ENCODE measurements at regions not wholly inside any gene's neighbourhood (a gene's known extent, or its start where the extent isn't known, plus 50 kb on each side); places are given as distances from the start of the nearest gene placed in this dataset.
"Not testable (repeated sequence)": the region's sequence is repeated elsewhere in the genome, so short reads cannot be mapped to it uniquely, and the experiment has no call there.

- no peak for DNase-seq (ENCODE audit: low read depth in 4 of 4, low spot score in 3 of 4)
These were observed 55.3 kb upstream of the NOL4 start for GRCh38 chr18:34280000-34280399.

DNA sequence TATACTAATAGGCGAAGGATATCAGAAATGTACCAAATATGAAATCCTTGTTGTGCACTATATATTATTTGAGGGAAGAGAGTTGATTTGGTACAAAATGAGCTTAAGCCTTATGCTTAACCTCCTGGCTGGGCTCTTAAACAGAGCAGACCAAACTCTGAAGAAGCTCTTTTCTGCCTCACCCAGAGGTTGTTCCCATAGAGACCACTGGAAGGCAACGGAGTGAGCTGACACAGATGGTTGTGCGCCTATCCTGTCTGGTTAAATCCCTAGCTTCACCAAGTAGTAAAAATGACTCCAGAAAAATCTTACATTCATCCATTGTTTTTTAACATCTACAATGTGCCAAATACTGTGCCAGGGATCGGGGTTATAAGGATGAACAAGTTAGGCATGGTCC lies 55.9 kb upstream of the NOL4 start:
- no peak for DNase-seq (ENCODE audit: low read depth in 4 of 4, low spot score in 3 of 4)

GRCh38 chr18:34281290-34281689 lies 56.6 kb upstream of the NOL4 start:
- DNase-seq (ENCODE audit: low read depth in 4 of 4, low spot score in 3 of 4) = no peak

DNA sequence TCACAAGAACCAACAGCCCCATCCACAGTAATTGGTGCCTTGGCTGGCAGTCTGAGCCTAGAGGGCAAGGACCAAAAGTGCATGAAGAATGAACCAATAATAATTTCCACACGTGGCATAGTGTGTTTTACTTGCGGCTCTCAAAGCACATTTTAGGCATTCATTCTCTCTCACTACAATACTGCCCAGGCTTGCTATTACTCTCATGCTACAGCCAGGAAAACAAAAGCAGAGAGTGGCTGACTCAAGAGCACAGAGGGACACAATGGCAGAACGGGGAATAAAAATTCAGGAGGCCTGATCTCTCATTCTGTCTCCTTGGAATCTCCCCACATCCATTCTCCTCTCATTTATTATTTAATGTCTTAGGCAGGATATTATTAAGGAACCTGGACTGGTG lies 57.0 kb upstream of the NOL4 start:
- DNase-seq (ENCODE audit: low read depth in 4 of 4, low spot score in 3 of 4) = no peak

DNA sequence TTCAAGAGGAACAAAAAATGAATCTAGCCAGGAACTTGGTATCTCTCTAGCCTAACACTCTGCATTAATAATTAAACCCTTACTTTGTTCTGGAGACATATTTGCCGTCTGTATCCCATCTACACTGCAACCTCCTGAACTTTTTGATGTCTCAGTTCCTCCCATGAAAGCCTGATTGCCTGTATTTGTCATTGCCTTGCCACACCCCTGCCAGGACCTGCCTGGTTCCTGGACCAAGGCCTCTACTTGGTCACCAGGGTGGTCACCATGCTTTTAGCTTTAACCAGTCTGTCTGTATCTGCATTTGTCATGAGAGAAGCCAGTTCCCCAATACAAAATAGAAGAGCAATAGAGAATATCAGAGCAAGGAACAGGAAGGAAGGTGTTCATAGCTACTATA lies 58.8 kb upstream of the NOL4 start:
- no peak for DNase-seq (ENCODE audit: low read depth in 4 of 4, low spot score in 3 of 4)

DNA sequence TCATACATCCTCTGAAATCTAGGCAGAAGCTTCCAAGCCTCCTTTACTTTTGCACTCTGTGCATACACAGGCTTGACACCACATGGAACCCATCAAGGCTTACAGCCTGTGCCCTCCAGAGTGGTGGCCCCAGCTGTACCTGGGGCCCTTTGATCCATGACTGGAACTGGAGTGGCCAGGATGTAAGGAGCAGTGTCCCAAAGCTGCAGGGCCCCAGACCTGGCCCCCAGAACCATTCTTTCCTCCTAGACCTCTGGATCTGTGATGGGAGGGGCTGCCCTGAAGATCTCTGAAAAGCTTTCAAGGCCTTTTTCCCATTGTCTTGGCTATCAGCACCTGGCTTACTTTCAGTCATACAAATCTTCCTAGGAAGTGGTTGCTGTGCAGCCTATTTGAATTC lies 63.1 kb upstream of the NOL4 start:
- no peak for DNase-seq (ENCODE audit: low read depth in 4 of 4, low spot score in 3 of 4)

DNA sequence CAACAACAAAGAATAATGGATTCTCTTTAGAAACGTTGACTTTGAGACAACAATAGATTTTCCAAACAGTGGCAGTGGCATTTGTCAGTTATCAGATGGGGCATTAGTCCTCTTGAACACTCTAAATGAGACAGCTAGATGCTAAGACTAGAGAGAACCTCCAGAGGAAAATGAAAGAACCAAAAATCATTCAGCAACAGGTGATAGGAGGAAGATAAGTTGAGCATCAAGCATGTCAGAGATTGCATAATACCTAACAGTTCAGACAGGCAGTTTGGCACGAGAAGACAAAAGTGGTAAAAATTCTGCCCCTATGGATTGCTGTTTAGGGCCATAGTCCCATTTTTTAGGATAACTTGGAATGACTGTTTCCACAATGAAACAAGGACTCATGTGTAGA lies 67.9 kb upstream of the NOL4 start:
- DNase-seq (ENCODE audit: low read depth in 4 of 4, low spot score in 3 of 4) = no peak

DNA sequence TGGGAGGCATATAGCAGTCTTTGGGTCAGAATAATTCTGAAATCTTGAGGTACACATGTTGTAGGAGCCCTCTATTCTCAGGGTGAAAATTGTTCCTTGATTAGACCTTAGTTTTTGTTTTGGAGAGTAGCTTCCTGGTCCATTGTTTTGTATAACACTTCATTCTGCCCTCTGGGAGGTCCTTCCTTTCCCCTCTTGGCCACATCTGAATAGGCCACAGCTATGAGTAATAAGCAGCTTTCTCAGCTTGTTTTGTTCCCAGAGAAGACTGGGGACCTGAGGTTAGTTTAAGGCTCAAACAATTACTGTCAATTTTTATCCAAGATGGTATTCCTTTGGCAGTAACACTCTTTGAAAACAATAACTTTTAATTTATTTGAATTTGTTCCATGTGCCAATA lies 72.6 kb upstream of the NOL4 start:
- no peak for DNase-seq (ENCODE audit: low read depth in 4 of 4, low spot score in 3 of 4)

DNA sequence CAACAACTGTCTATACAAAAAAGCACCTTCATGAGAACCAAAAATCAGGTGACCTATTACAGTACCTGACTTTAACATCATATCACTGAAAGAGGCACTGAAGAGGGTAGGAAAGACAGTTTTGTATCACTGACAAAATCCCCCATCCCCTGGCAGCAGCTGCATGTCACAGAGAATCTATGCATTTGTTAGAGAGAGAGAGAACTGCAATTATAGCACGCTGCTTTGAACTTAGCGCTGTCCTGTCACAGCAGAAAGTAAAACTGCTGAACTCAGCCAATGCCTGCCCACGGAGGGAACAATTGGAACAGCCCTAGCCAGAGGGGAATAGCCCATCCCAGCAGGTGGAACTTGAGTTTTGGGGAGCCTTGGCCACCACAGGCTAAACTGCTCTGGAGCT lies 75.1 kb upstream of the NOL4 start:
- DNase-seq (ENCODE audit: low read depth in 4 of 4, low spot score in 3 of 4) = no peak

GRCh38 chr18:34311468-34311867 lies 86.8 kb upstream of the NOL4 start:
- DNase-seq (ENCODE audit: low read depth in 4 of 4, low spot score in 3 of 4) = no peak

DNA sequence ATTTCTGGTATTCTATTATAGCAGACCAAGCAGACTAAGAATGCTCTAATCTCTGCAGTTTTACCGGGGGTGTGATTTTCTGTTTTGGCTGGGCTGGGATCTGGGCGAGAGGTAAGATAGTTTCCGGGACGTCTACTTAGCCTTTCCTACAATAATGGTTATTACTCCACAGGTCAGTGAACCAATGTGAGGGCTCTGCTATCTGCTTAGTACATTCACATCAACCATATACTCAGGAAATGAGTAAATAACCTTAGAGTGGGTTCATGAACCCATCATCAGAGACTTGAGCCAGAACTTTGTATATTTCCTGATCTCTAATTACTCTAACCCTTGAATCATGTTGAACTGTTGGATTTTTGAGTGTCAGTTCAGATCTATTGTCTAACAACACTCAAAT lies 90.1 kb upstream of the NOL4 start:
- no peak for DNase-seq (ENCODE audit: low read depth in 4 of 4, low spot score in 3 of 4)

- DNase-seq (ENCODE audit: low read depth in 4 of 4, low spot score in 3 of 4) = no peak
These were observed 91.1 kb upstream of the NOL4 start for GRCh38 chr18:34315591-34316352.

- no peak for DNase-seq (ENCODE audit: low read depth in 4 of 4, low spot score in 3 of 4)
These were observed 95.6 kb upstream of the NOL4 start for GRCh38 chr18:34320267-34320666.

GRCh38 chr18:34321066-34321465 lies 96.4 kb upstream of the NOL4 start:
- no peak for DNase-seq (ENCODE audit: low read depth in 4 of 4, low spot score in 3 of 4)

DNA sequence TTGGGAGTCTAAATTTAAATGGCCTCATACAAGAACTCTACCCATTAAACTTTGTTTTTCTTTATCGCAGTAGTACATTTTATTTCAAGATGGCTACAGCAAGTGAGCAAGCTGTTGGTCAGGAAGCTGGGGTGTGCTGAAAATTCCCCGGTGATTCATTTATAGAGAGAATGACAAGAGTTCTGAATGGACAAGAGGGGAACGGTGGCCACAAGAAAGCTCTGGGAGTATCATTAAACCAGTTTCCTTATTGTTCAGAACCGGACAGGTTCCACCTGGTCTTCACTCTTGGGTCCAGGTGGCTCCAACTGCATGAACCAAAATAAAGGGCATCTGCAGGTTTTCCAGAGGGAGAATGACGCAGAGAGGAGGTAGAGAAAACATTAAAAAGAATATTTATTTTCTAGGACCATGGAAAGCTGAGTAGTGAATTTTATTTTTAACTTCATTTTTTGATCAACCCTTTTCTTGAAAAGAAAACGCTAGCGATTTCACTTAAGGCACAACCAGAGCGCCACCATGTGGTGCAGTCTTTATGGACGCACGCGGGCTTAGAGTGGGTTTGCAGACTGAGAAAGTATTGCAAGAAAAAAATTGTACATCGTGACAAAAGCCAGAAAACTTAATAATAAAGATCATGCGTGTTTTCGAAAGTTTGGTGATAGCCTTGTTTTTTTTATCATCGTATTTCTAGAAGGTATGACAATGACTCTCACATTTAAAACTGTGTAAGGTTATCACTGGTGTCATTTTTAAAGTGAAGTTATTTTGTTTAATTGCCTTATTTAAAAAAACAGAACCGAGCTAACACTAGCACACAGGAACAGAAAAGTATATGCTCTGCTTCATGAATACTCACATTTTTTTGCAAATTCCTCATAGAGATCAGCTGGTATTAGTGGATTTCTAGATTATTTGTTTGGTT lies 97.9 kb upstream of the NOL4 start:
- peak in 3 of 4 donors; percentile 41 to 53 (median 43) for DNase-seq (ENCODE audit: low read depth in 4 of 4, low spot score in 3 of 4)

DNA sequence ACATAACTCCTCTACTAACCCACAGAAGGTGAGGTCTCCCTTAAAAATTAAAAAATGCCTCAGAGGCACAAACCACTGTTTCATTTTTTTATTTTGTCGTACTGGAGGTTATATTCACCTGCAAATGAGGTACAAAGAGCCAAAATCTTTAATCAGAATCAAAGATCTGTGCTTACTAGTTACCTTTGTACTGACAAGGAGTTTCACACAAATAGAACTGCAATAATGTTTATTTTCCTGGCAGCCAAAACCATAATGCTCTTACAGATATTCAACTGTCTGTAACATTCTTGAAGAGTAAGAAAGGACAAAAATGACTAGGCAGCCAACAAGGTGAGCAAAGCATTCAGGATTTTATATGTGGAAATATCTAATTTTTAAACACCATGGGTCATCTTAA lies 105.1 kb upstream of the NOL4 start:
- no peak for DNase-seq (ENCODE audit: low read depth in 4 of 4, low spot score in 3 of 4)

DNA sequence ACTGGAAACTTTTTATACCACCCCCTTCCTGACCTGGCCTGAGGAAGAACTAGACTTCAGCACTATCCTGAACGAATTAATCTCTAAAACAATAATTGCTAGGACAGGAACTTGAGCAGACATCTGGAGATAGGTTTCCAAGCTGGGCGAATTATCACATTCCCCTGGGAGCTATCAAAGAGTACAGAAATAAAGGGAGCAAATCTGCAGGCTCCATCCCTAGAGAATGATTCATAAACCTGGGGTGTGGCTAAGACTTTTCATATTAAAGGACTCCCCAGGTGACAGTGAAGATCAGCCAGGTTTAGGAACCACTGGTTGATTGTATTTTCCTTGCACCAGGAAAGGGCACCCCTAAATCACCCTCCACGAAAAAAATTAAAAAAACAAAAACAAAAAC lies 105.6 kb upstream of the NOL4 start:
- no peak for DNase-seq (ENCODE audit: low read depth in 4 of 4, low spot score in 3 of 4)

- DNase-seq (ENCODE audit: low read depth in 4 of 4, low spot score in 3 of 4) = not testable (repeated sequence)
These were observed 106.2 kb upstream of the NOL4 start for GRCh38 chr18:34330907-34331306.

GRCh38 chr18:34331343-34331742 lies 106.6 kb upstream of the NOL4 start:
- not testable (repeated sequence) for DNase-seq (ENCODE audit: low read depth in 4 of 4, low spot score in 3 of 4)

DNA sequence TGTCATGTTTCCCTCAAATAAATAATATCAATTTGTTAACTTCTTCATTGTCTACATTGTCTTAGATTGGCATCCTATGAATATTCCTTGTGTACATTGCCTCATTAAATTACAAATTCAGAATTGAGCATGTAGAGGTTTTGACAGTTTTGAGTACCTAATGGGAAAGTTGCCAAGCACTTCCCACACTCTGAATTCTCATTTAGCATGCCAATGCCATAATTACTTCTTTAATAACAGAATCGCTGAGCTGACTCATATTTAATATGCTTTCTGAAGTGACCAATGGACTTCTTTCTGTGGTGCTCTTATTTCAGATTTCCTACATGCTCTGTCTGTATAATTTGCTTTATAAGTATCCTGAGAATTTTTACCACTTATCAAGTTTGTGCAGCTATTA lies 114.4 kb upstream of the NOL4 start:
- DNase-seq (ENCODE audit: low read depth in 4 of 4, low spot score in 3 of 4) = no peak

GRCh38 chr18:34342960-34343359 lies 118.2 kb upstream of the NOL4 start:
- no peak for DNase-seq (ENCODE audit: low read depth in 4 of 4, low spot score in 3 of 4)

DNA sequence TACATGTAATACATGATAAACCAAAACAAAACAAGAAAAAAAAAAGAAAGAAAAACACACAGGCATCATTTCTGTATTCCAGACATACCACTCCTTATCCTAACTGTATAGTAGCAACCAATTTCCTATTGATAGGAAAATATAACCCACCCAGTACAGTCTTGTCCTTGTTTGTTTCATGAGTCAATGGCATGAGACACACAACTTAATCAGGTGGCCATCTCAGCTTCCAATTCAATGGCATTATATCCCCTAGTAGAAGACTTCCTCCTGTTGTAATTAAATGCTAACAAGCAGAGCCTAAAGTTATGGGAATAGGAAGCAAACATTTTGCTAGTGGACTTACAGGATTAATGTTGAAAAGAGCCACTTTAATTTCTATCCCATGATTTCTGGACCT lies 121.0 kb upstream of the NOL4 start:
- DNase-seq (ENCODE audit: low read depth in 4 of 4, low spot score in 3 of 4) = no peak
